Endothelial cell of umbilical vein (primary cell): ENCODE measurements at regions not wholly inside any gene's neighbourhood (a gene's known extent, or its start where the extent isn't known, plus 50 kb on each side); places are given as distances from the start of the nearest gene placed in this dataset.

Experiments
- BruUV-seq: library from RNA; stranded (reverse); fragments of 400-500 nt; replicated peaks from 2 replicates; lab custom pipeline; 2021; lab: Mats Ljungman, UMichigan
- CTCF ChIA-PET: fragments of 300-600, 350-600 bp; sonication (Branson Sonifier 250); formaldehyde crosslinking; loops from one replicate; lab custom pipeline; 2021; ENCODE audit warnings: antibody characterized with exemption, inconsistent platforms; lab: Charles Lee
- POLR2A ChIA-PET: fragments of 300-600, 350-600 bp; sonication (Branson Sonifier 250); formaldehyde crosslinking; loops from one replicate; lab custom pipeline; 2021; ENCODE audit warnings: antibody characterized with exemption, inconsistent platforms; lab: Charles Lee
- DNase-seq: peaks from one replicate; pipeline ENCODE4 v3.0.0-alpha.2; 2011; ENCODE audit warnings: low read depth, low spot score
- FAIRE-seq: peaks from 2 replicates; lab custom pipeline; 2011; peaks lifted over from hg19 to GRCh38; lab: Jason Lieb, UNC
- H2AFZ ChIP-seq: 2 replicates; pipeline ENCODE4 v1.6.0; 2012; ENCODE audit warnings: low read depth, low read length, control low read depth, inconsistent platforms
- H3K27ac ChIP-seq: 2 replicates; pipeline ENCODE4 v1.5.1; 2011; ENCODE audit warnings: low read depth, mild to moderate bottlenecking, control low read depth, low read length, moderate library complexity; ENCODE audit not compliant: insufficient read depth
- H3K27me3 ChIP-seq, 2 experiments: 2 replicates each; pipeline versions ENCODE4 v1.6.0 to v1.6.1; 2011; ENCODE audit warnings: low read length in 2 of 2, mixed read lengths in 1 of 2; ENCODE audit not compliant: control insufficient read depth in 2 of 2, insufficient read depth in 2 of 2
- H3K36me3 ChIP-seq, 2 experiments: 2 replicates in 1 of 2; 3 replicates in 1 of 2; pipeline ENCODE4 v1.5.1; 2011; ENCODE audit warnings: low read length in 2 of 2, mild to moderate bottlenecking in 1 of 2, moderate library complexity in 1 of 2; ENCODE audit not compliant: control insufficient read depth in 2 of 2, insufficient read depth in 2 of 2; ENCODE audit errors: extremely low read depth in 1 of 2
- H3K4me1 ChIP-seq: 3 replicates; pipeline ENCODE4 v1.5.1; 2011; ENCODE audit warnings: mild to moderate bottlenecking, low read length; ENCODE audit not compliant: control insufficient read depth, insufficient read depth; ENCODE audit errors: extremely low read depth
- H3K4me2 ChIP-seq: 2 replicates; pipeline ENCODE4 v1.6.1; 2011; ENCODE audit warnings: low read length, control low read depth, mixed read lengths; ENCODE audit not compliant: insufficient read depth
- H3K4me3 ChIP-seq, 3 experiments: fragments of 200-600 bp in 1 of 3; sonication (generic), shearing (Covaris generic) in 1 of 3; replicated peaks in 1 of 3; 2 replicates each; pipeline ENCODE4 v1.5.1; 2011 to 2016; ENCODE audit warnings: control low read depth in 3 of 3, low read length in 3 of 3, mild to moderate bottlenecking in 2 of 3, inconsistent platforms in 1 of 3, low read depth in 1 of 3, moderate library complexity in 1 of 3; ENCODE audit not compliant: insufficient read depth in 1 of 3
- H3K79me2 ChIP-seq: 2 replicates; pipeline ENCODE4 v1.6.0; 2012; ENCODE audit warnings: low read length, inconsistent platforms; ENCODE audit not compliant: control insufficient read depth, insufficient read depth
- H3K9ac ChIP-seq: replicated peaks from 2 replicates; pipeline ENCODE3; 2011; ENCODE audit warnings: low read length, control low read depth; ENCODE audit not compliant: insufficient read depth; ENCODE audit errors: extremely low read depth
- H3K9me1 ChIP-seq: replicated peaks from 3 replicates; pipeline ENCODE4 v1.6.0; 2011; ENCODE audit warnings: mild to moderate bottlenecking, low read length; ENCODE audit not compliant: control insufficient read depth, insufficient read depth; ENCODE audit errors: extremely low read depth
- H3K9me3 ChIP-seq: replicated peaks from 2 replicates; pipeline ENCODE4 v1.5.1; 2012; ENCODE audit warnings: low read length, inconsistent platforms; ENCODE audit not compliant: control insufficient read depth, insufficient read depth
- H4K20me1 ChIP-seq: replicated peaks from 2 replicates; pipeline ENCODE3; 2011; ENCODE audit warnings: mild to moderate bottlenecking, low read length; ENCODE audit not compliant: control insufficient read depth, insufficient read depth; ENCODE audit errors: extremely low read depth
- CTCF ChIP-seq, 2 donors: IDR thresholded peaks; 1 replicate in 1 of 2; 2 replicates in 1 of 2; pipeline ENCODE4 v1.5.1; 2011; ENCODE audit warnings: low read length in 2 of 2, mild to moderate bottlenecking in 2 of 2, moderate library complexity in 2 of 2, control low read depth in 1 of 2, inconsistent platforms in 1 of 2, low read depth in 1 of 2; ENCODE audit not compliant: insufficient read depth in 1 of 2; ENCODE audit errors: extremely low read depth in 1 of 2
- EZH2 ChIP-seq: IDR thresholded peaks from 2 replicates; pipeline ENCODE4 v1.6.1; 2012; ENCODE audit warnings: borderline replicate concordance, low read depth, mild to moderate bottlenecking, moderate library complexity, low read length, inconsistent platforms; ENCODE audit not compliant: severe bottlenecking
- FOS ChIP-seq: IDR thresholded peaks from 2 replicates; pipeline ENCODE4 v1.6.1; 2011; ENCODE audit warnings: mild to moderate bottlenecking, low read length, moderate library complexity, borderline replicate concordance; ENCODE audit not compliant: insufficient read depth
- GATA2 ChIP-seq: IDR thresholded peaks from 2 replicates; pipeline ENCODE4 v1.7.0; 2011; ENCODE audit warnings: low read depth, mild to moderate bottlenecking, moderate library complexity, mixed read lengths, low read length; ENCODE audit not compliant: insufficient read length, insufficient read depth
- JUN ChIP-seq: IDR thresholded peaks from 2 replicates; pipeline ENCODE4 v1.6.1; 2011; ENCODE audit warnings: borderline replicate concordance, low read depth; ENCODE audit not compliant: insufficient read length, insufficient read depth
- MAX ChIP-seq: IDR thresholded peaks from 2 replicates; pipeline ENCODE4 v1.6.1; 2011; ENCODE audit not compliant: insufficient read depth, insufficient read length
- MYC ChIP-seq: IDR thresholded peaks from one replicate; pipeline ENCODE4 v1.6.1; 2011; ENCODE audit warnings: mild to moderate bottlenecking, low read depth, low read length
- POLR2A ChIP-seq: IDR thresholded peaks from 2 replicates; pipeline ENCODE4 v1.6.1; 2012; ENCODE audit warnings: low read depth, mild to moderate bottlenecking, control low read depth, low read length
- POLR2AphosphoS5 ChIP-seq: IDR thresholded peaks from 2 replicates; pipeline ENCODE4 v1.6.1; 2012; ENCODE audit warnings: low read depth, mild to moderate bottlenecking, control low read depth, low read length, moderate library complexity; ENCODE audit not compliant: insufficient read depth
- dilution Hi-C: fragments of 300-500 bp; cut with MboI; formaldehyde crosslinking; loops from one replicate; pipeline ENCODE4 v1.15.0; 2019; ENCODE audit warnings: low sequenced_read_pairs; ENCODE audit not compliant: extremely low pct_ligation_motif_present
- intact Hi-C: fragments of 100-400 bp; cut with micrococcal nuclease; formaldehyde crosslinking; loops from one replicate; pipeline ENCODE4 v1.10.0; 2022

GRCh38 chr20:19115581-19115980 lies 96.9 kb upstream of the SLC24A3 start:
- no peak overlapping the region for H3K27ac ChIP-seq
- TF ChIP-seq MYC (no peak), EZH2 (no peak), FOS (no peak), POLR2AphosphoS5 (no peak), GATA2 (no peak), CTCF (IDR thresholded peaks at IDR 0.05; ENCODE audit: extremely low read depth in 1 of 2, insufficient read depth in 1 of 2, low read depth in 1 of 2, low read length in 2 of 2) (no peak), JUN (no peak), POLR2A (no peak), MAX (no peak)
- H3K4me1 ChIP-seq: no peaks in the 10 kb centered on the region
- ChIA-PET CTCF (no interaction called here), POLR2A (no interaction called here)
- H3K9me3 ChIP-seq: peaks cover 5% of the 10 kb centered on the region
- FAIRE-seq (no peak), DNase-seq (no peak)
- intact Hi-C loops (no loop called here), dilution Hi-C loops (no loop called here)
- no peak overlapping the region for H3K9ac ChIP-seq
- H3K9me1 ChIP-seq: no peaks in the 10 kb centered on the region
- H3K36me3 ChIP-seq: no peaks in the 10 kb centered on the region
- H3K4me3 ChIP-seq: no peak overlapping the region
- H3K27me3 ChIP-seq: no peaks in the 10 kb centered on the region
- H3K4me2 ChIP-seq: no peak overlapping the region
- no peaks in the 10 kb centered on the region for H4K20me1 ChIP-seq
- no peak overlapping the region for H2AFZ ChIP-seq
- no peaks in the 10 kb centered on the region for H3K79me2 ChIP-seq
- BruUV-seq: no TSS peak
